ENCODE measurements at regions not wholly inside any gene's neighbourhood (a gene's known extent, or its start where the extent isn't known, plus 50 kb on each side); places are given as distances from the start of the nearest gene placed in this dataset.

DNA sequence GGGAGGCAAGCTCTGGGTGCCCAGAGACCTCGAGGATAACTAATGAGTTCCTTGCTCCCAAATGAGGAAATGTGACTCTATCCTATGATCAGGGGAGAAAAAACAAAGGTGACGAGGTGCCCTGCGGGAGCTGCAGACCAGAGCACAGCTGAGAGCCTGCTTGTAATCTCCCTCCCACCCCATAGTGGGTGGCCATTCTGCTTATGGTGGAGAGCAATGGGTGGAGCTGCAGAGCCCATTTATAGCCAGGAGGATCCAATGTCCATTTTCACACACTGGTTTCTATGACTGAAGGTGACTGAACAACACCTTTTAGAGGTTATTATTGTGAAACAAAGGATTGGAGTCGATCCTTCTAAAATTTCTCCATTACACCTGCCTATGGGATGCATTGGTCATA, 153.3 kb downstream of the COL6A3 start:
- no peak for TF ChIP-seq RCOR1 (IDR thresholded peaks at IDR 0.05; ENCODE audit: borderline replicate concordance in 1 of 2, low read depth in 2 of 2, low read length in 2 of 2)
- TF ChIP-seq, protein P1, sequence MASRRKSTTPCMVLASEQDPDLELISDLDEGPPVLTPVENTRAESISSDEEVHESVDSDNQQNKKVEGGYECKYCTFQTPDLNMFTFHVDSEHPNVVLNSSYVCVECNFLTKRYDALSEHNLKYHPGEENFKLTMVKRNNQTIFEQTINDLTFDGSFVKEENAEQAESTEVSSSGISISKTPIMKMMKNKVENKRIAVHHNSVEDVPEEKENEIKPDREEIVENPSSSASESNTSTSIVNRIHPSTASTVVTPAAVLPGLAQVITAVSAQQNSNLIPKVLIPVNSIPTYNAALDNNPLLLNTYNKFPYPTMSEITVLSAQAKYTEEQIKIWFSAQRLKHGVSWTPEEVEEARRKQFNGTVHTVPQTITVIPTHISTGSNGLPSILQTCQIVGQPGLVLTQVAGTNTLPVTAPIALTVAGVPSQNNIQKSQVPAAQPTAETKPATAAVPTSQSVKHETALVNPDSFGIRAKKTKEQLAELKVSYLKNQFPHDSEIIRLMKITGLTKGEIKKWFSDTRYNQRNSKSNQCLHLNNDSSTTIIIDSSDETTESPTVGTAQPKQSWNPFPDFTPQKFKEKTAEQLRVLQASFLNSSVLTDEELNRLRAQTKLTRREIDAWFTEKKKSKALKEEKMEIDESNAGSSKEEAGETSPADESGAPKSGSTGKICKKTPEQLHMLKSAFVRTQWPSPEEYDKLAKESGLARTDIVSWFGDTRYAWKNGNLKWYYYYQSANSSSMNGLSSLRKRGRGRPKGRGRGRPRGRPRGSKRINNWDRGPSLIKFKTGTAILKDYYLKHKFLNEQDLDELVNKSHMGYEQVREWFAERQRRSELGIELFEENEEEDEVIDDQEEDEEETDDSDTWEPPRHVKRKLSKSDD (conservative IDR thresholded peaks at IDR 0.05; ENCODE audit: low read length) = no peak
- no peak for TF ChIP-seq ZNF583 (CRISPR knock-in tag; IDR thresholded peaks at IDR 0.05)
- TF ChIP-seq CHD1 (IDR thresholded peaks at IDR 0.05; ENCODE audit: low read length) = no peak
- TF ChIP-seq, protein P2, sequence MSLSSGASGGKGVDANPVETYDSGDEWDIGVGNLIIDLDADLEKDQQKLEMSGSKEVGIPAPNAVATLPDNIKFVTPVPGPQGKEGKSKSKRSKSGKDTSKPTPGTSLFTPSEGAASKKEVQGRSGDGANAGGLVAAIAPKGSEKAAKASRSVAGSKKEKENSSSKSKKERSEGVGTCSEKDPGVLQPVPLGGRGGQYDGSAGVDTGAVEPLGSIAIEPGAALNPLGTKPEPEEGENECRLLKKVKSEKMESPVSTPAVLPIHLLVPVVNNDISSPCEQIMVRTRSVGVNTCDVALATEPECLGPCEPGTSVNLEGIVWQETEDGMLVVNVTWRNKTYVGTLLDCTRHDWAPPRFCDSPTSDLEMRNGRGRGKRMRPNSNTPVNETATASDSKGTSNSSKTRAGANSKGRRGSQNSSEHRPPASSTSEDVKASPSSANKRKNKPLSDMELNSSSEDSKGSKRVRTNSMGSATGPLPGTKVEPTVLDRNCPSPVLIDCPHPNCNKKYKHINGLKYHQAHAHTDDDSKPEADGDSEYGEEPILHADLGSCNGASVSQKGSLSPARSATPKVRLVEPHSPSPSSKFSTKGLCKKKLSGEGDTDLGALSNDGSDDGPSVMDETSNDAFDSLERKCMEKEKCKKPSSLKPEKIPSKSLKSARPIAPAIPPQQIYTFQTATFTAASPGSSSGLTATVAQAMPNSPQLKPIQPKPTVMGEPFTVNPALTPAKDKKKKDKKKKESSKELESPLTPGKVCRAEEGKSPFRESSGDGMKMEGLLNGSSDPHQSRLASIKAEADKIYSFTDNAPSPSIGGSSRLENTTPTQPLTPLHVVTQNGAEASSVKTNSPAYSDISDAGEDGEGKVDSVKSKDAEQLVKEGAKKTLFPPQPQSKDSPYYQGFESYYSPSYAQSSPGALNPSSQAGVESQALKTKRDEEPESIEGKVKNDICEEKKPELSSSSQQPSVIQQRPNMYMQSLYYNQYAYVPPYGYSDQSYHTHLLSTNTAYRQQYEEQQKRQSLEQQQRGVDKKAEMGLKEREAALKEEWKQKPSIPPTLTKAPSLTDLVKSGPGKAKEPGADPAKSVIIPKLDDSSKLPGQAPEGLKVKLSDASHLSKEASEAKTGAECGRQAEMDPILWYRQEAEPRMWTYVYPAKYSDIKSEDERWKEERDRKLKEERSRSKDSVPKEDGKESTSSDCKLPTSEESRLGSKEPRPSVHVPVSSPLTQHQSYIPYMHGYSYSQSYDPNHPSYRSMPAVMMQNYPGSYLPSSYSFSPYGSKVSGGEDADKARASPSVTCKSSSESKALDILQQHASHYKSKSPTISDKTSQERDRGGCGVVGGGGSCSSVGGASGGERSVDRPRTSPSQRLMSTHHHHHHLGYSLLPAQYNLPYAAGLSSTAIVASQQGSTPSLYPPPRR (CRISPR knock-in tag; IDR thresholded peaks at IDR 0.05; ENCODE audit: borderline replicate concordance) = no peak
- TF ChIP-seq IRF2 (CRISPR knock-in tag; IDR thresholded peaks at IDR 0.05) = no peak
- TF ChIP-seq POLR2AphosphoS5 (IDR thresholded peaks at IDR 0.05; ENCODE audit: control insufficient read depth, insufficient read depth, low read depth, low read length) = no peak
- TF ChIP-seq RFX5 (IDR thresholded peaks at IDR 0.05; ENCODE audit: low read depth, low read length) = no peak
- TF ChIP-seq ZNF766 (CRISPR knock-in tag; conservative IDR thresholded peaks at IDR 0.05) = no peak
- TF ChIP-seq, protein P3, sequence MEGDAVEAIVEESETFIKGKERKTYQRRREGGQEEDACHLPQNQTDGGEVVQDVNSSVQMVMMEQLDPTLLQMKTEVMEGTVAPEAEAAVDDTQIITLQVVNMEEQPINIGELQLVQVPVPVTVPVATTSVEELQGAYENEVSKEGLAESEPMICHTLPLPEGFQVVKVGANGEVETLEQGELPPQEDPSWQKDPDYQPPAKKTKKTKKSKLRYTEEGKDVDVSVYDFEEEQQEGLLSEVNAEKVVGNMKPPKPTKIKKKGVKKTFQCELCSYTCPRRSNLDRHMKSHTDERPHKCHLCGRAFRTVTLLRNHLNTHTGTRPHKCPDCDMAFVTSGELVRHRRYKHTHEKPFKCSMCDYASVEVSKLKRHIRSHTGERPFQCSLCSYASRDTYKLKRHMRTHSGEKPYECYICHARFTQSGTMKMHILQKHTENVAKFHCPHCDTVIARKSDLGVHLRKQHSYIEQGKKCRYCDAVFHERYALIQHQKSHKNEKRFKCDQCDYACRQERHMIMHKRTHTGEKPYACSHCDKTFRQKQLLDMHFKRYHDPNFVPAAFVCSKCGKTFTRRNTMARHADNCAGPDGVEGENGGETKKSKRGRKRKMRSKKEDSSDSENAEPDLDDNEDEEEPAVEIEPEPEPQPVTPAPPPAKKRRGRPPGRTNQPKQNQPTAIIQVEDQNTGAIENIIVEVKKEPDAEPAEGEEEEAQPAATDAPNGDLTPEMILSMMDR (IDR thresholded peaks at IDR 0.05 in 2 of 3, conservative IDR thresholded peaks at IDR 0.05 in 1 of 3; ENCODE audit: insufficient read depth in 2 of 3, low read depth in 1 of 3, low read length in 3 of 3) = no peak
